ENCODE measurements at regions not wholly inside any gene's neighbourhood (a gene's known extent, or its start where the extent isn't known, plus 50 kb on each side); places are given as distances from the start of the nearest gene placed in this dataset.
"Not testable (repeated sequence)": the region's sequence is repeated elsewhere in the genome, so short reads cannot be mapped to it uniquely, and the experiment has no call there.

GRCh38 chr5:99348597-99348996, 419.8 kb upstream of the CHD1 start:
- DNase-seq (ENCODE audit: low read depth in 2 of 2, low spot score in 1 of 2) = no peak

- DNase-seq (ENCODE audit: low read depth in 2 of 2, low spot score in 1 of 2) = not testable (repeated sequence)
Measured at GRCh38 chr5:99339758-99340157, 411.0 kb upstream of the CHD1 start.

- DNase-seq (ENCODE audit: low read depth in 2 of 2, low spot score in 1 of 2) = no peak
Measured at GRCh38 chr5:99334936-99335335, 406.1 kb upstream of the CHD1 start.

- no peak for DNase-seq (ENCODE audit: low read depth in 2 of 2, low spot score in 1 of 2)
Measured at GRCh38 chr5:99331061-99331460, 402.3 kb upstream of the CHD1 start.

- no peak for DNase-seq (ENCODE audit: low read depth in 2 of 2, low spot score in 1 of 2)
Measured at GRCh38 chr5:99320436-99320835, 391.6 kb upstream of the CHD1 start.

GRCh38 chr5:99317136-99317535, 388.3 kb upstream of the CHD1 start:
- DNase-seq (ENCODE audit: low read depth in 2 of 2, low spot score in 1 of 2) = no peak

- DNase-seq (ENCODE audit: low read depth in 2 of 2, low spot score in 1 of 2) = no peak
Measured at GRCh38 chr5:99316484-99316883, 387.7 kb upstream of the CHD1 start.

GRCh38 chr5:99315413-99316183, 386.8 kb upstream of the CHD1 start:
- DNase-seq (ENCODE audit: low read depth in 2 of 2, low spot score in 1 of 2) = no peak

GRCh38 chr5:99314721-99315120, 385.9 kb upstream of the CHD1 start:
- no peak for DNase-seq (ENCODE audit: low read depth in 2 of 2, low spot score in 1 of 2)

- DNase-seq (ENCODE audit: low read depth in 2 of 2, low spot score in 1 of 2) = no peak
Measured at GRCh38 chr5:99308131-99308530, 379.3 kb upstream of the CHD1 start.

GRCh38 chr5:99305045-99305580, 376.3 kb upstream of the CHD1 start:
- DNase-seq (ENCODE audit: low read depth in 2 of 2, low spot score in 1 of 2) = no peak

- no peak for DNase-seq (ENCODE audit: low read depth in 2 of 2, low spot score in 1 of 2)
Measured at GRCh38 chr5:99285606-99286005, 356.8 kb upstream of the CHD1 start.

- no peak for DNase-seq (ENCODE audit: low read depth in 2 of 2, low spot score in 1 of 2)
Measured at GRCh38 chr5:99275128-99275527, 346.3 kb upstream of the CHD1 start.

GRCh38 chr5:99272576-99272975, 343.8 kb upstream of the CHD1 start:
- no peak for DNase-seq (ENCODE audit: low read depth in 2 of 2, low spot score in 1 of 2)

- DNase-seq (ENCODE audit: low read depth in 2 of 2, low spot score in 1 of 2) = no peak
Measured at GRCh38 chr5:99258819-99259218, 330.0 kb upstream of the CHD1 start.

GRCh38 chr5:99248066-99248465, 319.3 kb upstream of the CHD1 start:
- DNase-seq (ENCODE audit: low read depth in 2 of 2, low spot score in 1 of 2) = no peak

- DNase-seq (ENCODE audit: low read depth in 2 of 2, low spot score in 1 of 2) = no peak
Measured at GRCh38 chr5:99247346-99247745, 318.5 kb upstream of the CHD1 start.

- no peak for DNase-seq (ENCODE audit: low read depth in 2 of 2, low spot score in 1 of 2)
Measured at GRCh38 chr5:99243111-99243510, 314.3 kb upstream of the CHD1 start.

GRCh38 chr5:99239826-99240360, 311.1 kb upstream of the CHD1 start:
- DNase-seq (ENCODE audit: low read depth in 2 of 2, low spot score in 1 of 2) = no peak

GRCh38 chr5:99191206-99191745, 262.5 kb upstream of the CHD1 start:
- DNase-seq (ENCODE audit: low read depth in 2 of 2, low spot score in 1 of 2) = no peak

- DNase-seq (ENCODE audit: low read depth in 2 of 2, low spot score in 1 of 2) = no peak
Measured at GRCh38 chr5:99187611-99188010, 258.8 kb upstream of the CHD1 start.

GRCh38 chr5:99179206-99179605, 250.4 kb upstream of the CHD1 start:
- DNase-seq (ENCODE audit: low read depth in 2 of 2, low spot score in 1 of 2) = no peak

GRCh38 chr5:99177796-99178195, 249.0 kb upstream of the CHD1 start:
- DNase-seq (ENCODE audit: low read depth in 2 of 2, low spot score in 1 of 2) = no peak

Data from stimulated activated CD8-positive, alpha-beta memory T cell treated with anti-CD3 and anti-CD28 coated beads, Interleukin-4, amount 100 ng/mL, for 4 hours (primary cell).